H1 (cell line): ENCODE measurements at regions not wholly inside any gene's neighbourhood (a gene's known extent, or its start where the extent isn't known, plus 50 kb on each side); places are given as distances from the start of the nearest gene placed in this dataset.
A peak's percentile ranks its signal among the peaks of the same experiment; 100 is the strongest.

ENCODE experiments used
- CTCF ChIA-PET: fragments of 300-600 bp; sonication (Branson Sonifier 250); formaldehyde crosslinking; loops from one replicate; lab custom pipeline; 2021; ENCODE audit not compliant: partially characterized antibody; lab: Charles Lee
- POLR2A ChIA-PET: fragments of 300-600 bp; sonication (Branson Sonifier 250); formaldehyde crosslinking; loops from one replicate; lab custom pipeline; 2021; ENCODE audit warnings: inconsistent platforms; ENCODE audit not compliant: partially characterized antibody; lab: Charles Lee
- DNase-seq, 2 experiments: peaks; one replicate each; pipeline versions ENCODE4 v3.0.0 to v3.0.0-alpha.2; 2010 to 2022; ENCODE audit warnings: low spot score in 2 of 2, low read depth in 1 of 2, mixed read lengths in 1 of 2
- FAIRE-seq: peaks from 2 replicates; lab custom pipeline; 2011; peaks lifted over from hg19 to GRCh38; lab: Jason Lieb, UNC
- H2AFZ ChIP-seq: 2 replicates; pipeline ENCODE4 v1.8.1; 2012; ENCODE audit warnings: low read length, inconsistent platforms
- H2AK5ac ChIP-seq: 2 replicates; pipeline ENCODE4 v1.6.1; 2013; ENCODE audit warnings: low read depth, low read length
- H2BK120ac ChIP-seq: replicated peaks from 2 replicates; pipeline ENCODE3; 2013; ENCODE audit warnings: low read depth, low read length, inconsistent platforms
- H2BK12ac ChIP-seq: 2 replicates; pipeline ENCODE4 v1.6.1; 2013; ENCODE audit warnings: low read depth, low read length
- H2BK15ac ChIP-seq: 2 replicates; pipeline ENCODE4 v1.6.1; 2013; ENCODE audit warnings: low read length
- H2BK20ac ChIP-seq: 2 replicates; pipeline ENCODE4 v1.6.1; 2013; ENCODE audit warnings: low read length
- H2BK5ac ChIP-seq: 2 replicates; pipeline ENCODE4 v1.6.1; 2013; ENCODE audit warnings: low read depth, low read length
- H3K14ac ChIP-seq: 2 replicates; pipeline ENCODE4 v1.6.1; 2013; ENCODE audit warnings: inconsistent platforms; ENCODE audit not compliant: insufficient read length
- H3K18ac ChIP-seq: 2 replicates; pipeline ENCODE4 v1.6.1; 2013; ENCODE audit warnings: low read length; ENCODE audit errors: extremely low read depth
- H3K23ac ChIP-seq: 2 replicates; pipeline ENCODE4 v1.6.1; 2013; ENCODE audit warnings: inconsistent platforms; ENCODE audit not compliant: insufficient read length
- H3K23me2 ChIP-seq: 2 replicates; pipeline ENCODE4 v1.6.1; 2013; ENCODE audit warnings: low read depth, low read length
- H3K27ac ChIP-seq: 2 replicates; pipeline ENCODE4 v1.6.1; 2011; ENCODE audit warnings: low read depth, low read length, inconsistent platforms
- H3K27me3 ChIP-seq, 4 experiments: replicated peaks in 1 of 4; 1 replicate in 1 of 4; 2 replicates in 3 of 4; pipeline versions ENCODE4 v1.6.1 to v1.8.1; 2011 to 2013; ENCODE audit warnings: low read length in 3 of 4, mild to moderate bottlenecking in 3 of 4, inconsistent platforms in 2 of 4, mixed read lengths in 2 of 4, moderate library complexity in 1 of 4; ENCODE audit not compliant: control insufficient read depth in 3 of 4, insufficient read depth in 3 of 4; ENCODE audit errors: extremely low read depth in 1 of 4
- H3K36me3 ChIP-seq, 4 experiments: 2 replicates each; pipeline versions ENCODE4 v1.6.1 to v1.8.1; 2011 to 2013; ENCODE audit warnings: mild to moderate bottlenecking in 4 of 4, low read length in 3 of 4, moderate library complexity in 2 of 4, control low read depth in 1 of 4, inconsistent platforms in 1 of 4; ENCODE audit not compliant: insufficient read depth in 4 of 4, control insufficient read depth in 2 of 4
- H3K4ac ChIP-seq: replicated peaks from 2 replicates; pipeline ENCODE3; 2013; ENCODE audit warnings: low read length, low read depth, mixed read lengths, inconsistent platforms; ENCODE audit not compliant: insufficient read length
- H3K4me1 ChIP-seq, 4 experiments: replicated peaks in 1 of 4; 1 replicate in 1 of 4; 2 replicates in 3 of 4; pipeline versions ENCODE4 v1.6.1 to v1.8.1; 2011 to 2013; ENCODE audit warnings: low read length in 3 of 4, inconsistent platforms in 2 of 4, mixed read lengths in 1 of 4; ENCODE audit not compliant: insufficient read depth in 4 of 4, control insufficient read depth in 3 of 4
- H3K4me2 ChIP-seq, 2 experiments: 2 replicates each; pipeline versions ENCODE4 v1.6.1 to v1.8.1; 2011 to 2013; ENCODE audit warnings: low read depth in 2 of 2, low read length in 2 of 2, control low read depth in 1 of 2, inconsistent platforms in 1 of 2, mild to moderate bottlenecking in 1 of 2; ENCODE audit not compliant: insufficient read depth in 1 of 2
- H3K4me3 ChIP-seq, 4 experiments: fragments of 200-600, 300-600 bp in 1 of 4; sonication (generic), shearing (Covaris generic), sonication (Bioruptor Twin) in 1 of 4; 2 replicates each; pipeline versions ENCODE4 v1.5.1 to v1.8.1; 2011 to 2016; ENCODE audit warnings: low read length in 4 of 4, low read depth in 3 of 4, control low read depth in 2 of 4, inconsistent platforms in 2 of 4, mild to moderate bottlenecking in 2 of 4, mixed read lengths in 1 of 4, moderate library complexity in 1 of 4; ENCODE audit not compliant: insufficient read depth in 2 of 4; ENCODE audit errors: extremely low read depth in 1 of 4
- H3K56ac ChIP-seq: replicated peaks from 2 replicates; pipeline ENCODE3; 2013; ENCODE audit warnings: low read depth, mild to moderate bottlenecking, mixed read lengths, low read length, inconsistent platforms; ENCODE audit not compliant: insufficient read length
- H3K79me1 ChIP-seq: 2 replicates; pipeline ENCODE4 v1.6.1; 2013; ENCODE audit warnings: low read depth, low read length, control low read depth
- H3K79me2 ChIP-seq, 2 experiments: 2 replicates each; pipeline versions ENCODE4 v1.6.1 to v1.8.1; 2012 to 2013; ENCODE audit warnings: low read length in 2 of 2, mild to moderate bottlenecking in 2 of 2, inconsistent platforms in 1 of 2; ENCODE audit not compliant: insufficient read depth in 2 of 2, control insufficient read depth in 1 of 2
- H3K9ac ChIP-seq, 4 experiments: replicated peaks in 1 of 4; 1 replicate in 1 of 4; 2 replicates in 3 of 4; pipeline versions ENCODE4 v1.6.1 to v1.8.1; 2011 to 2013; ENCODE audit warnings: low read depth in 3 of 4, low read length in 3 of 4, control low read depth in 2 of 4, mild to moderate bottlenecking in 2 of 4, moderate library complexity in 2 of 4, inconsistent platforms in 1 of 4; ENCODE audit errors: extremely low read depth in 1 of 4
- H3K9me3 ChIP-seq, 2 experiments: 2 replicates each; pipeline versions ENCODE4 v1.6.1 to v1.8.1; 2012 to 2013; ENCODE audit warnings: mild to moderate bottlenecking in 2 of 2, moderate library complexity in 2 of 2, control low read depth in 1 of 2, inconsistent platforms in 1 of 2, low read depth in 1 of 2, low read length in 1 of 2, mixed read lengths in 1 of 2; ENCODE audit not compliant: insufficient read depth in 2 of 2
- H4K20me1 ChIP-seq, 2 experiments: replicated peaks in 1 of 2; 2 replicates each; pipeline versions ENCODE3 to v1.8.1; 2011 to 2013; ENCODE audit warnings: inconsistent platforms in 2 of 2, low read length in 2 of 2, mild to moderate bottlenecking in 1 of 2; ENCODE audit not compliant: insufficient read depth in 2 of 2, control insufficient read depth in 1 of 2
- H4K5ac ChIP-seq: 2 replicates; pipeline ENCODE4 v1.6.1; 2013; ENCODE audit warnings: low read length, low read depth, mixed read lengths, inconsistent platforms; ENCODE audit not compliant: insufficient read length
- H4K8ac ChIP-seq: 2 replicates; pipeline ENCODE4 v1.8.0; 2013; ENCODE audit warnings: mild to moderate bottlenecking, moderate library complexity, low read length, inconsistent platforms; ENCODE audit not compliant: insufficient read depth; ENCODE audit errors: extremely low read depth
- H4K91ac ChIP-seq: replicated peaks from 2 replicates; pipeline ENCODE3; 2013; ENCODE audit warnings: low read length, mixed read lengths, inconsistent platforms; ENCODE audit not compliant: insufficient read length
- CREB1 ChIP-seq: IDR thresholded peaks from 2 replicates; pipeline ENCODE4 v1.6.1; 2012; ENCODE audit warnings: inconsistent platforms
- KDM1A ChIP-seq: fragments of 200-600, 300-600 bp; sonication (generic); IDR thresholded peaks from 2 replicates; pipeline ENCODE4 v1.7.1; 2016; ENCODE audit warnings: mild to moderate bottlenecking, low read length, borderline replicate concordance
- RAD21 ChIP-seq, 2 experiments: IDR thresholded peaks in 1 of 2; conservative IDR thresholded peaks in 1 of 2; 2 replicates each; pipeline ENCODE4 v1.6.1; 2011; ENCODE audit warnings: low read depth in 2 of 2, low read length in 2 of 2, improper control_type of control experiment in 1 of 2, inconsistent platforms in 1 of 2, mild to moderate bottlenecking in 1 of 2, moderate library complexity in 1 of 2
- YY1 ChIP-seq: IDR thresholded peaks from 2 replicates; pipeline ENCODE4 v1.6.1; 2011; ENCODE audit warnings: low read depth, mild to moderate bottlenecking, low read length
- WGBS, 2 experiments: shearing (Covaris generic) in 1 of 2; methylation state at CpG; one replicate each; pipeline versions ENCODE4 v1.1.6 to v1.1.7; 2013 to 2015; ENCODE audit warnings: low lambda C conversion rate in 2 of 2, mixed read lengths in 2 of 2, inconsistent platforms in 1 of 2, low coverage in 1 of 2, missing lambda C conversion rate in 1 of 2; ENCODE audit not compliant: insufficient replicate concordance in 2 of 2, insufficient coverage in 1 of 2, insufficient read length in 1 of 2; ENCODE audit errors: extremely low coverage in 1 of 2, missing lambda C conversion rate in 1 of 2; 5-methylcytosine and 5-hydroxymethylcytosine counted together
- TF ChIP-seq, protein P1 (sequence below), 3 experiments: IDR thresholded peaks; 1 replicate in 2 of 3; 2 replicates in 1 of 3; pipeline versions ENCODE4 v1.5.1 to v1.6.1; 2011; ENCODE audit warnings: low read length in 3 of 3, mild to moderate bottlenecking in 3 of 3, inconsistent platforms in 2 of 3, low read depth in 1 of 3, moderate library complexity in 1 of 3; ENCODE audit not compliant: insufficient read depth in 1 of 3; ENCODE audit errors: control extremely low read depth in 1 of 3

DNA sequence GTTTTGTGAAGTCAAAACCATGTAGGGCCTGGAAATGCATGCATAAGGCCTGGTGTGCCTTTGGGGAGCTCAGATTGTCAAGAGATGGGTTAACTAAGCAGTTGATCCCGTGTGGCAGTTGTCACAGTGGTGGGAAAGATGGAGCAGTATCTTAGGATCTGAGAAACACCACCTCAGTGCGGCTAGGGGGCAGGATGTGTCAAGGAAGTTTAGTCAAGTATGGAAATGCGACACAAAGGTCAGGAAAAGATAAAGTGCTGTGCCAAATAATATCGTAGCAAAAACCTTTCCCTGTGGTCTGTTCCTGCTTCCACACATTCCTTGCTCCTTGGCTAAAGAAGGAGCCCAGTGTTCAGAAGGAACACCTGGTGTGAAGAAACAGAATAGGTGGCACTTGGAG lies 396.4 kb downstream of the EDEM1 start:
- H3K4me2 ChIP-seq = no peak overlapping the region
- H2BK20ac ChIP-seq = no peak overlapping the region
- H3K27ac ChIP-seq = no peak overlapping the region
- no peak overlapping the region for H2BK15ac ChIP-seq
- H4K8ac ChIP-seq = no peak overlapping the region
- no peak overlapping the region for H2AK5ac ChIP-seq
- no peaks in the 10 kb centered on the region; the same call in 1 of the 2 replicates for H3K23me2 ChIP-seq
- H3K9ac ChIP-seq = no peak overlapping the region
- no peak overlapping the region for H3K14ac ChIP-seq
- ChIA-PET CTCF (interaction anchor here (1.0 to 1.9 kb wide), 3 partner anchors 9 to 148 kb away, joined by 3 to 4 read pairs (median 4); no protein-coding TSS in a partner anchor), POLR2A (no interaction called here)
- no peak overlapping the region for H4K91ac ChIP-seq
- no peaks in the 10 kb centered on the region for H3K27me3 ChIP-seq
- H3K36me3 ChIP-seq = no peaks in the 10 kb centered on the region
- H4K20me1 ChIP-seq = no peaks in the 10 kb centered on the region
- no peak overlapping the region for H3K23ac ChIP-seq
- no peak overlapping the region for H3K18ac ChIP-seq
- DNase-seq = no peak
- no peak overlapping the region for H3K56ac ChIP-seq
- peak overlapping the region; percentile 43; the same call in 1 of the 2 replicates for H2BK12ac ChIP-seq
- H3K79me1 ChIP-seq = no peaks in the 10 kb centered on the region
- no peak overlapping the region for H2BK5ac ChIP-seq
- H3K4me3 ChIP-seq = no peak overlapping the region
- H3K79me2 ChIP-seq = no peaks in the 10 kb centered on the region
- no peak overlapping the region for H3K4ac ChIP-seq
- FAIRE-seq = no peak
- H2AFZ ChIP-seq = peak overlapping the region; percentile 65; the same call in 1 of the 2 replicates
- no peaks in the 10 kb centered on the region for H3K9me3 ChIP-seq
- TF ChIP-seq CREB1 (no peak), RAD21 (IDR thresholded peaks at IDR 0.05 in 1 of 2, conservative IDR thresholded peaks at IDR 0.05 in 1 of 2; ENCODE audit: low read depth in 2 of 2, low read length in 2 of 2) (peak; percentile 6 to 18; a peak in 1 of 4 replicates), KDM1A (no peak), YY1 (no peak)
- TF ChIP-seq, protein P1, sequence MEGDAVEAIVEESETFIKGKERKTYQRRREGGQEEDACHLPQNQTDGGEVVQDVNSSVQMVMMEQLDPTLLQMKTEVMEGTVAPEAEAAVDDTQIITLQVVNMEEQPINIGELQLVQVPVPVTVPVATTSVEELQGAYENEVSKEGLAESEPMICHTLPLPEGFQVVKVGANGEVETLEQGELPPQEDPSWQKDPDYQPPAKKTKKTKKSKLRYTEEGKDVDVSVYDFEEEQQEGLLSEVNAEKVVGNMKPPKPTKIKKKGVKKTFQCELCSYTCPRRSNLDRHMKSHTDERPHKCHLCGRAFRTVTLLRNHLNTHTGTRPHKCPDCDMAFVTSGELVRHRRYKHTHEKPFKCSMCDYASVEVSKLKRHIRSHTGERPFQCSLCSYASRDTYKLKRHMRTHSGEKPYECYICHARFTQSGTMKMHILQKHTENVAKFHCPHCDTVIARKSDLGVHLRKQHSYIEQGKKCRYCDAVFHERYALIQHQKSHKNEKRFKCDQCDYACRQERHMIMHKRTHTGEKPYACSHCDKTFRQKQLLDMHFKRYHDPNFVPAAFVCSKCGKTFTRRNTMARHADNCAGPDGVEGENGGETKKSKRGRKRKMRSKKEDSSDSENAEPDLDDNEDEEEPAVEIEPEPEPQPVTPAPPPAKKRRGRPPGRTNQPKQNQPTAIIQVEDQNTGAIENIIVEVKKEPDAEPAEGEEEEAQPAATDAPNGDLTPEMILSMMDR (IDR thresholded peaks at IDR 0.05; ENCODE audit: control extremely low read depth in 1 of 3, insufficient read depth in 1 of 3, low read depth in 1 of 3, low read length in 3 of 3) = no peak
- TF ChIP-seq, all 59 proteins: peak for 1
- Histone ChIP-seq H3K4me1 (peaks cover 0 to 5% (median 0%) of the 10 kb centered on the region in 4 experiments; a peak in 1 of 7 replicates), H2BK120ac (no peak overlapping the region), H4K5ac (no peak overlapping the region)
- WGBS, 2 experiments = 95% methylated on average over 4 of the region's 4 CpGs; no CpG with 5 or more reads in 1 of the 2 experiments
